Uterus (tissue), 3 donors: ENCODE measurements at regions not wholly inside any gene's neighbourhood (a gene's known extent, or its start where the extent isn't known, plus 50 kb on each side); places are given as distances from the start of the nearest gene placed in this dataset.

Source experiments
- DNase-seq, 2 donors: peaks; one replicate each; pipeline ENCODE4 v3.0.0-alpha.2; 2019 to 2020
- H3K27ac ChIP-seq, 2 donors: fragments of 200-600 bp; sonication (generic); 1 replicate in 1 of 2; 2 replicates in 1 of 2; pipeline ENCODE4 v1.5.1; 2016 to 2018
- H3K27me3 ChIP-seq, 2 donors: fragments of 200-600 bp; sonication (generic); one replicate each; pipeline ENCODE4 v1.5.1; 2018 to 2019; ENCODE audit warnings: control low read depth in 1 of 2
- H3K36me3 ChIP-seq, 2 donors: fragments of 200-600 bp; sonication (generic); one replicate each; pipeline ENCODE4 v1.5.1; 2019; ENCODE audit warnings: control low read depth in 1 of 2
- H3K4me1 ChIP-seq, 2 donors: fragments of 200-600 bp; sonication (generic); one replicate each; pipeline ENCODE4 v1.5.1; 2018 to 2019; ENCODE audit warnings: control low read depth in 1 of 2
- H3K4me3 ChIP-seq, 2 donors: fragments of 200-600 bp; sonication (generic); 1 replicate in 1 of 2; 2 replicates in 1 of 2; pipeline ENCODE4 v1.5.1; 2018 to 2019; ENCODE audit warnings: mild to moderate bottlenecking in 1 of 2
- H3K9me3 ChIP-seq, 2 donors: fragments of 200-600 bp; sonication (generic); one replicate each; pipeline ENCODE4 v1.5.1; 2019; ENCODE audit warnings: control low read depth in 1 of 2
- CTCF ChIP-seq, 4 experiments: fragments of 200-600 bp in 2 of 4; fragments of 450-650 bp in 2 of 4; sonication (generic) in 2 of 4; IDR thresholded peaks; one replicate each; pipeline ENCODE4 v1.5.1; 2016 to 2019; ENCODE audit warnings: antibody characterized with exemption in 4 of 4, mild to moderate bottlenecking in 2 of 4, moderate library complexity in 1 of 4
- POLR2A ChIP-seq, 2 donors: fragments of 450-650 bp; IDR thresholded peaks; one replicate each; pipeline ENCODE4 v1.6.1; 2016; ENCODE audit warnings: antibody characterized with exemption in 2 of 2, mild to moderate bottlenecking in 1 of 2, moderate library complexity in 1 of 2
- intact Hi-C: fragments of 100-400 bp; cut with DNase I; formaldehyde crosslinking; loops from one replicate; pipeline ENCODE4 v1.15.1; 2023; ENCODE audit warnings: low total_unique reads
- donor health status: DM: yes; HTN: yes; CAD: no.

GRCh38 chr20:40101560-40101959, 587.5 kb downstream of the MAFB start:
- TF ChIP-seq POLR2A (IDR thresholded peaks at IDR 0.05): no peak
- TF ChIP-seq CTCF (IDR thresholded peaks at IDR 0.05): no peak
- no peaks in the 10 kb centered on the region for H3K4me1 ChIP-seq
- no peak for DNase-seq
- H3K36me3 ChIP-seq: no peaks in the 10 kb centered on the region
- H3K27ac ChIP-seq: no peak overlapping the region
- intact Hi-C loops: no loop called here
- no peak overlapping the region for H3K4me3 ChIP-seq
- H3K9me3 ChIP-seq: no peaks in the 10 kb centered on the region
- H3K27me3 ChIP-seq: no peaks in the 10 kb centered on the region

GRCh38 chr20:40100261-40100660, 588.8 kb downstream of the MAFB start:
- H3K4me1 ChIP-seq: no peaks in the 10 kb centered on the region
- TF ChIP-seq POLR2A (IDR thresholded peaks at IDR 0.05) (no peak), CTCF (IDR thresholded peaks at IDR 0.05) (no peak)
- H3K9me3 ChIP-seq: no peaks in the 10 kb centered on the region
- no peak overlapping the region for H3K27ac ChIP-seq
- no peaks in the 10 kb centered on the region for H3K27me3 ChIP-seq
- intact Hi-C loops: no loop called here
- DNase-seq: no peak
- H3K36me3 ChIP-seq: no peaks in the 10 kb centered on the region
- H3K4me3 ChIP-seq: no peak overlapping the region

- intact Hi-C loops: no loop called here
- H3K4me3 ChIP-seq: no peak overlapping the region
- no peaks in the 10 kb centered on the region for H3K27me3 ChIP-seq
- H3K36me3 ChIP-seq: no peaks in the 10 kb centered on the region
- H3K9me3 ChIP-seq: no peaks in the 10 kb centered on the region
- no peak for DNase-seq
- H3K4me1 ChIP-seq: no peaks in the 10 kb centered on the region
- TF ChIP-seq CTCF (IDR thresholded peaks at IDR 0.05) (no peak), POLR2A (IDR thresholded peaks at IDR 0.05) (no peak)
- no peak overlapping the region for H3K27ac ChIP-seq
Observed at GRCh38 chr20:40090236-40090635, 598.8 kb downstream of the MAFB start.

- Histone ChIP-seq H3K4me1 (no peaks in the 10 kb centered on the region), H3K27ac (no peak overlapping the region), H3K36me3 (no peaks in the 10 kb centered on the region), H3K4me3 (no peak overlapping the region), H3K27me3 (no peaks in the 10 kb centered on the region), H3K9me3 (no peaks in the 10 kb centered on the region)
- intact Hi-C loops: no loop called here
- no peak for DNase-seq
- TF ChIP-seq POLR2A (IDR thresholded peaks at IDR 0.05) (no peak), CTCF (IDR thresholded peaks at IDR 0.05) (no peak)
Observed at GRCh38 chr20:40087496-40087895, 601.5 kb downstream of the MAFB start.

- Histone ChIP-seq H3K4me1 (no peaks in the 10 kb centered on the region), H3K4me3 (no peak overlapping the region), H3K9me3 (no peaks in the 10 kb centered on the region), H3K36me3 (no peaks in the 10 kb centered on the region), H3K27ac (no peak overlapping the region), H3K27me3 (no peaks in the 10 kb centered on the region)
- intact Hi-C loops: no loop called here
- no peak for DNase-seq
- TF ChIP-seq POLR2A (IDR thresholded peaks at IDR 0.05) (no peak), CTCF (IDR thresholded peaks at IDR 0.05) (no peak)
Observed at GRCh38 chr20:40085513-40085912, 603.5 kb downstream of the MAFB start.
